ENCODE measurements at regions not wholly inside any gene's neighbourhood (a gene's known extent, or its start where the extent isn't known, plus 50 kb on each side); places are given as distances from the start of the nearest gene placed in this dataset.

- intact Hi-C loops (cut with DNase I): no loop called here
- no peak for ATAC-seq
Observed at GRCh38 chr4:130603043-130603442, 1507.1 kb downstream of the C4orf33 start.

GRCh38 chr4:130608121-130608520 lies 1512.2 kb downstream of the C4orf33 start:
- H3K27me3 ChIP-seq (ENCODE audit: low read depth): no peaks in the 10 kb centered on the region
- H3K9me3 ChIP-seq: no peaks in the 10 kb centered on the region
- no peak overlapping the region for H3K4me3 ChIP-seq
- DNase-seq (no peak), ATAC-seq (no peak)
- intact Hi-C loops (cut with DNase I): no loop called here
- TF ChIP-seq, protein P1, sequence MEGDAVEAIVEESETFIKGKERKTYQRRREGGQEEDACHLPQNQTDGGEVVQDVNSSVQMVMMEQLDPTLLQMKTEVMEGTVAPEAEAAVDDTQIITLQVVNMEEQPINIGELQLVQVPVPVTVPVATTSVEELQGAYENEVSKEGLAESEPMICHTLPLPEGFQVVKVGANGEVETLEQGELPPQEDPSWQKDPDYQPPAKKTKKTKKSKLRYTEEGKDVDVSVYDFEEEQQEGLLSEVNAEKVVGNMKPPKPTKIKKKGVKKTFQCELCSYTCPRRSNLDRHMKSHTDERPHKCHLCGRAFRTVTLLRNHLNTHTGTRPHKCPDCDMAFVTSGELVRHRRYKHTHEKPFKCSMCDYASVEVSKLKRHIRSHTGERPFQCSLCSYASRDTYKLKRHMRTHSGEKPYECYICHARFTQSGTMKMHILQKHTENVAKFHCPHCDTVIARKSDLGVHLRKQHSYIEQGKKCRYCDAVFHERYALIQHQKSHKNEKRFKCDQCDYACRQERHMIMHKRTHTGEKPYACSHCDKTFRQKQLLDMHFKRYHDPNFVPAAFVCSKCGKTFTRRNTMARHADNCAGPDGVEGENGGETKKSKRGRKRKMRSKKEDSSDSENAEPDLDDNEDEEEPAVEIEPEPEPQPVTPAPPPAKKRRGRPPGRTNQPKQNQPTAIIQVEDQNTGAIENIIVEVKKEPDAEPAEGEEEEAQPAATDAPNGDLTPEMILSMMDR (IDR thresholded peaks at IDR 0.05): no peak
- no peaks in the 10 kb centered on the region for H3K36me3 ChIP-seq
- H3K4me1 ChIP-seq: no peaks in the 10 kb centered on the region
- H3K27ac ChIP-seq: no peak overlapping the region

More at GRCh38 chr4:130603043-130603442, 1507.1 kb downstream of the C4orf33 start:
- H3K4me1 ChIP-seq: no peaks in the 10 kb centered on the region
- DNase-seq: no peak
- H3K4me3 ChIP-seq: no peak overlapping the region
- TF ChIP-seq, protein P1 (IDR thresholded peaks at IDR 0.05): no peak
- H3K27ac ChIP-seq: no peak overlapping the region
- H3K36me3 ChIP-seq: no peaks in the 10 kb centered on the region
- H3K27me3 ChIP-seq (ENCODE audit: low read depth): no peaks in the 10 kb centered on the region
- no peaks in the 10 kb centered on the region for H3K9me3 ChIP-seq

- intact Hi-C loops (cut with DNase I): no loop called here
- ATAC-seq (no peak), DNase-seq (no peak)
- no peaks in the 10 kb centered on the region for H3K36me3 ChIP-seq
- no peaks in the 10 kb centered on the region for H3K4me1 ChIP-seq
- H3K27ac ChIP-seq: no peak overlapping the region
- H3K4me3 ChIP-seq: no peak overlapping the region
- no peaks in the 10 kb centered on the region for H3K27me3 ChIP-seq (ENCODE audit: low read depth)
- TF ChIP-seq, protein P1 (IDR thresholded peaks at IDR 0.05): no peak
- no peaks in the 10 kb centered on the region for H3K9me3 ChIP-seq
Observed at GRCh38 chr4:130628531-130628930, 1532.6 kb downstream of the C4orf33 start.

DNA sequence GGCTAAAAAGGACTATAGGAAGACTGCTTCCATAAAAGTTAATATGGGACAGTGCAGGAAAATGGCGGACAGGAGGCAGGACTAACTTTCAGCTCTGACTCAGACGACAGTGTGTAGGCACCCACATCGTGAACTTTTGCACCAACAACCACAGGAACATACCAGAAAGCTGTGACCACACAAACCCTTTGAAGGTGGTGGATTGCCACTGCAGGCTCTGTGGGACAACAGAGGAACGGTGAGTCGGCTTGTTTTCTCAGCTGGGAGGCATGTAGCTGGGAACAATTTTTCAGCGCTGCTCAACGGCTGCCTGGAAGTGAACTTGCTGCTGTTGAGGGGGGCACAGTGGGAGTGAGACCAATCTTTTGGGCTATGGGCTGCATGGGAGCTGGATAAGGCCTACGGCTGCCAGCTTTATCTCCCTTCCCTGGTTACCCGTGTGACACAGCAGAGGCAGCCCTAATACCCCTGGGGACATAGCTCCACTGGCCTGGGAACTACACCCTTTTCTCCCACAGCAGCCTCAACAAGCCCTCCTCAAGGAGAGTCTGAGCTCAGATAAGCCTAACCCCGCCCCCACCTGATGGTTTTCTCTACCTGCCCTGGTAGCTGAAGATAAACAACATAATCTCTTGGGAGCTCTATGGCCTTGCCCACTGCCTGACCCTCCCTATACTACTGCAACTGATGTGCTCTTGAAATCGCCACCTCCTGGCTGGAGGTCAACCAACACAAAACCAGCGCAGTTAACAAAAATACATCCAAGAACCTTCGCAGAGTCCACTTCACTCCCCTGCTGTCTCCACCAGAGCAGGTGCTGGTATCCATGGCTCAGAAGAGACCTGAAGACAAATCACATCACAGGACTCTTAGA lies 1537.0 kb downstream of the C4orf33 start:
- Histone ChIP-seq H3K4me3 (no peak overlapping the region), H3K4me1 (no peaks in the 10 kb centered on the region), H3K27me3 (ENCODE audit: low read depth) (no peaks in the 10 kb centered on the region), H3K36me3 (no peaks in the 10 kb centered on the region), H3K9me3 (no peaks in the 10 kb centered on the region), H3K27ac (no peak overlapping the region)
- ATAC-seq (no peak), DNase-seq (no peak)
- TF ChIP-seq, protein P1 (IDR thresholded peaks at IDR 0.05): no peak
- intact Hi-C loops (cut with DNase I): no loop called here

- Histone ChIP-seq H3K4me3 (no peak overlapping the region), H3K36me3 (no peaks in the 10 kb centered on the region), H3K27ac (no peak overlapping the region), H3K27me3 (ENCODE audit: low read depth) (no peaks in the 10 kb centered on the region), H3K9me3 (no peaks in the 10 kb centered on the region), H3K4me1 (no peaks in the 10 kb centered on the region)
- intact Hi-C loops (cut with DNase I): no loop called here
- DNase-seq: no peak
- TF ChIP-seq, protein P1 (IDR thresholded peaks at IDR 0.05): no peak
- no peak for ATAC-seq
Observed at GRCh38 chr4:130636486-130636885, 1540.5 kb downstream of the C4orf33 start.

Measured in lower lobe of right lung (tissue), 2 donors.